Activated naive CD4-positive, alpha-beta T cell treated with anti-CD3 and anti-CD28 coated beads, Interleukin-2, amount 50 U/mL, for 16 hours (primary cell): ENCODE measurements at regions not wholly inside any gene's neighbourhood (a gene's known extent, or its start where the extent isn't known, plus 50 kb on each side); places are given as distances from the start of the nearest gene placed in this dataset.

ENCODE experiments used
- DNase-seq: peaks from one replicate; pipeline ENCODE4 v3.0.0-alpha.2; 2020

- no peak for DNase-seq
These were observed 202.1 kb downstream of the NXPE2 start for GRCh38 chr11:114880442-114880841.

GRCh38 chr11:114883472-114883871 is 205.1 kb downstream of the NXPE2 start:
- no peak for DNase-seq

GRCh38 chr11:114886644-114887265 is 208.4 kb downstream of the NXPE2 start:
- DNase-seq = no peak

- DNase-seq = no peak
These were observed 211.3 kb downstream of the NXPE2 start for GRCh38 chr11:114889594-114890011.

- DNase-seq = no peak
These were observed 211.7 kb downstream of the NXPE2 start for GRCh38 chr11:114890038-114890437.

- no peak for DNase-seq
These were observed 213.6 kb downstream of the NXPE2 start for GRCh38 chr11:114891911-114892310.

- DNase-seq = no peak
These were observed 214.3 kb downstream of the NXPE2 start for GRCh38 chr11:114892381-114893197.

- DNase-seq = no peak
These were observed 215.0 kb downstream of the NXPE2 start for GRCh38 chr11:114893329-114893728.

- no peak for DNase-seq
These were observed 218.3 kb downstream of the NXPE2 start for GRCh38 chr11:114896594-114896993.

GRCh38 chr11:114909866-114910265 is 231.5 kb downstream of the NXPE2 start:
- DNase-seq = no peak

- no peak for DNase-seq
These were observed 234.5 kb downstream of the NXPE2 start for GRCh38 chr11:114912826-114913225.

GRCh38 chr11:114914231-114915005 is 236.1 kb downstream of the NXPE2 start:
- DNase-seq = no peak

GRCh38 chr11:114915871-114916805 is 237.8 kb downstream of the NXPE2 start:
- DNase-seq = no peak

GRCh38 chr11:114918286-114918685 is 240.0 kb downstream of the NXPE2 start:
- no peak for DNase-seq

GRCh38 chr11:114921697-114922096 is 243.4 kb downstream of the NXPE2 start:
- DNase-seq = no peak

GRCh38 chr11:114924042-114924441 is 245.7 kb downstream of the NXPE2 start:
- DNase-seq = no peak

- no peak for DNase-seq
These were observed 247.3 kb downstream of the NXPE2 start for GRCh38 chr11:114925591-114925990.

GRCh38 chr11:114928260-114928870 is 250.0 kb downstream of the NXPE2 start:
- no peak for DNase-seq

- no peak for DNase-seq
These were observed 251.1 kb downstream of the NXPE2 start for GRCh38 chr11:114929351-114930000.

GRCh38 chr11:114938799-114939198 is 260.5 kb downstream of the NXPE2 start:
- DNase-seq = no peak

- no peak for DNase-seq
These were observed 263.9 kb downstream of the NXPE2 start for GRCh38 chr11:114942207-114942606.
